H4 (cell line): ENCODE measurements at regions not wholly inside any gene's neighbourhood (a gene's known extent, or its start where the extent isn't known, plus 50 kb on each side); places are given as distances from the start of the nearest gene placed in this dataset.
A peak's percentile ranks its signal among the peaks of the same experiment; 100 is the strongest.

ENCODE experiments used
- DNase-seq: peaks from one replicate; pipeline ENCODE4 v3.0.0-alpha.2; 2015; ENCODE audit warnings: low spot score

DNA sequence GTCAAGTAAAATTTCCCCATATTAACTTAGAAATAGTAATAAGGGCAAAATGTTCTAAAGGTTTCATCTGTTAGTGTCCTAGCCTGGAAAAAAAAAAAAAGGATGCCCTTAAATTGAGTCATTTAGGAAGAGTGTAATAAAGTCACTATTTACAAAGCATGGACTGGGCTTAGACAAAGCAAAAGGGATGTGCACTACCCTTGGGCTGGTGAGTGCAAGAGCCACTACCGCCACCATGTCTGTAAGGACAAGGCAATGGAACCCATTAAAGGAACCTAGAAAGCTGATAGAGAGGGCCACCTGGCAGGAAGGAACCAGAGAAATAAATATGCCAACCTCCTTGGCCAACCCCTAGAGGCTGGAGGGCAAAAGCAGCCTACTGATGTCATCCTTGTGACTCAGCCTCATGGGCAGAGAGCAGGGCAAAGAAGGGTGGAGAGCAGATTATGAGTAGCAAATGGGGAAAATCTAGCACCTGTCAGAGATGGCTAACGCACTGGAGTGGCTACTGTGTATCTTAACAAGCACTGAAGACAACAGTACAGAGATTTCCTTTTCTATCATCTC lies 59.5 kb upstream of the FUT8 start:
- DNase-seq = peak; percentile 61

DNA sequence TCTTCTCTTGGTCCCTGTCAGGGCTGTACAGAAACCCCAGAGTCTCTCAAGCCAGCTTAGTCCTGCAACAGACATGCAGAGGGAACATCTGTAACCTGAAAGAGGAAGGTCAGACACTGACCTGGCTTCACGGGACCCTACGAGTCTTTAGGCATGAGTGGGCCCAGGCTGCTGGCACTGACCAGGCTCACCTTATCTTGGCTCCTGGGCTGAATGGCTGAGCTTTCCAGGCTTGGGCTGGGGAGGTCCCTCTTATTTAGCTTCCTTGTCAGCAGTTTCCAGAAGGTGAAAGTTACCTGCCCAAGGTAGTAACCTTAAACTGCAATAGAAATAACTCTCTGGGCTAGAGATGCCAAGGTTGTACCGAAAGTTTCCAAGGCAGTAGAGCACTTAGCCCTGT lies 58.4 kb upstream of the FUT8 start:
- no peak for DNase-seq

DNA sequence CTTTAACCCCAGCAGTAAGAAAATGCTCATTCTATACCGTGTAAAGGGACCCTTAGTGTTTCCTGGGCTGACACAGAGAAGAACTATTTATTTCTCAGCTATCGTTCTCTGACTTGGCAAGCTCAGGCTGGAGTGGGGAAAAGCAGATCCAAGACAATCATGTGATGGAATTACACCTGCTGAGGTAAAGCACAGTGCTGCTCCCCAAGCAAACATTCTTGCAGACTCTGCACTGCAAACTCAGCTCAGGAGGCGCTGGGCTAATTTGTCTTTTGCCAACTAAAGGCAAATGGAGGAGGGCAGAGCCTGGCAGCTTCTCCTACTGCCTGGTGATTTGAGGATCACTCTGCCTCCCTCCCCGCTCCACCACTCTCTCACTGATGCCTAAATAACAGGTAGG lies 57.8 kb upstream of the FUT8 start:
- DNase-seq = no peak

DNA sequence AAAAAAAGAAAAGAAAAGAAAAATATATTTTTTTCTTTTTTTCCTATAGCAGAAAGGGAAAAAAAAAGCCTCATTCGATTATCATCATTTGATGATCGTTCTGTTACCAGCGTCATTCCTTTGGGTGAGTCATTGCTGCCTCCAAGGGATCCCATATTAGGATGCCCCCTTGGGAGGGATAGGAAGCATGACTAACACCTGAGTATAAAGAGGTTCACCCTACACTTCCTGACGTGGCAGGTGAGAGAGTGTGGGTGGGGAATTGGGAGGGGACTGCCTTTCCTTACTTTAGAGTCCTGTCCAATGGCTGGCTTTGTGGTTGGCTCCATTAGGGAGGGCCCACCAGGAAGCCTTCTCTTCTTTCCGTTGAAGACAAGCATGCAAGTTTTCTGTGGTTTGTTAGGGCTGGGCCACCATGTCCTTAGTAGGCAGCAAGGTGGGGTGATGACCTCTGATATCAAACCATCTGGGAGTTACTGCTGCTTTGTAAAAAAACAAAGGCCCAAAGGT lies 56.1 kb upstream of the FUT8 start:
- peak; percentile 69 for DNase-seq

DNA sequence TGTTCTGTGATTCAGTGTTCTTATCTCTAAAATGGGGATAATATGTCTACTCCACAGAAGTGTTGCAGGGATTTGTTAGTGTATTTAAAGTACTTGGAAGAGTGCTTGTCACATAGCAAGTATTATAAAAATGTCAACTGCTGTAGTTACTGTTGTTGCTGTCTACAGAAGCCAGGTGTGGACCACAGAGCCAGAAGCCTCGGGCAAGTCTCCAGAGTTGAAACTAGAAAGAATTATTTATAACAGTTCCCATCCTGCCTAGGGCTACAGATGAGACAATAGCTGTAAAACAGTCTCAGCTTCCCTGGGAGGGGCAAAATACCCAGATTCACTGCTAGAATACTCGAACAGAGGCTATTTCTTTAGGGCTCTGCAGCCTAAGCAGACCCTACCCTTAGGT lies 55.4 kb upstream of the FUT8 start:
- no peak for DNase-seq

DNA sequence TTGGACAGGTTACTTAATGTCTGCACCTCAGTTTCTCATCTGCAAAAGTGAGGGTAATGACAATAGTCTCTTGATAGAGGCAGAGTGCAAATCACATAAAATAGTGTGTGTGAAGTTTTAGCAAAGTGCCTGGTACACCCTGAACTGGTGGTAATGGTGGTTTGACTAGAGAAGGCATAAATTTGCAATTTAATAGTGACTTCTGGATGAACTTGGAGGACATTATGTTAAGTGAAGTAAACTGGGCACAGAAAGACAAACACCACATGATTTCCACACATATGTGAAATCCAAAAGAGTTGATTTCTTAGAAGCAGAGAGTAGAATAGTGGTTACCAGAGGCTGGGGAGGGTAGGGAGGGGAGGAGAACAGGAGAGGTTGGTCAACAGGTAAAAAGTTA lies 54.8 kb upstream of the FUT8 start:
- no peak for DNase-seq

DNA sequence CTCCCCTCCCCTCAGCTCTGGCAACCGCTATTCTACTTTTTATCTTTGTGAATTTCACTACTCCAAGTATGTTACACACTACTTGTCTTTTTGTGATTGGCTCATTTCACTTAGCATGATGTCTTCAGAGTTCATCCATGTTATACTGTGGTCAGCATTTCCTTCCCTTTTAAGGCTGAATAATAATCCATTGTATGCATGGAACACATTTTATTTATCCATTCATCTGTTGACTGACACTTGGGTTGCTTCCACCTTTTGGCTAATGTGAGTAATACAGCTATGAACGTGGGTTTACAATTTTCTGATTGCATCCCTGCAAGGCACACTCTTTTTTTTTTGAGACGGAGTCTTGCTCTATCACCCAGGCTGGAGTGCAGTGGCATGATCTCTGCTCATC lies 53.0 kb upstream of the FUT8 start:
- peak; percentile 11 for DNase-seq

DNA sequence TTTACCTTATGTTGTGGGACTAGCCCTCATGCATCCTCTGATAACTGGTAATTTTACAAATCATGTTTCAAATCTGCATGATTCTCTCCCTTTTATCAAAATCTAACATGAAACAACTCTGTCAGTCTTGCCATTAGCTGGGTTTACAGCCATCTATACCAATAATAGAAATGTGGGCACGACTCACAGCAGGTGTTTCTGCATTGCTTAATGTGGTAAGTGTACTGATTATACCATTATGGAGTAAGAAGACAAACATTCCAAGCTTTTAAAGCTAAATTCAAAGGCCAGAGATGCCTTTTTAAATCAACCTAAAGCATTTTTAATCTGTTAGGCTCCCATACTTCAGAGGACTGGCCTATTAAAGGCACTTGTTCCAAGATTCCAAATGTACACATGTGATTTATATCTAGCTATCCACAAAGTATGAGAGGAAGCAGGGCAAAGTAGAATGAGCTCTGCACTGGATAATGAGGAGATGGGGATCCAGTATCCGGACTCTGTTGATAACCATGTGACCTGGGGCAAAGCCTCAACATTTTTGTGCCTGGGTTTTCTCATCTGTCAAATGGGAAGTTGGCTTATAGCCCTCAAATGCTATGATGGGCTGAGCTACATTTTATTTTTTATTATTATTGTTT lies 52.3 kb upstream of the FUT8 start:
- no peak for DNase-seq

DNA sequence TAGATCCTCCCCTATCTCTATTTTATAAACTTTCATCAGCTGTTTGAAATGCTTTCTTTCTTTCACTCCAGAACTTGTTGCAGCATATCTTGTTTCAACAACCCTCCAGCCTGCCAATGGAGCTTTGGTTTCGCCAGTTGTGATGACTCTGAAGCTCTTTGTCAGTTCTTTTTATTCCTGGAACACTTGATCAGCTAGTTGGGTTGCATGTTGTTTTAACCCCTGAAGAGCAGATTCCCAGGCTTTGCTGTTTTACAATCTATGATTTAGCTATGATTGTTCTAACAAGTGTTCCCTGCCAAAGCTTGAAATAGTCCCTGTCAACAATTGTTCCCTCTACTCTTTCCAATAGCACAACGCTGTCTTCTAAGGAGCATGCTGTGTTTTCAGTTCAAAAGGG lies 50.6 kb upstream of the FUT8 start:
- no peak for DNase-seq
